PC-3 (cell line): ENCODE measurements at regions not wholly inside any gene's neighbourhood (a gene's known extent, or its start where the extent isn't known, plus 50 kb on each side); places are given as distances from the start of the nearest gene placed in this dataset.

Experiments
- ATAC-seq: fragments of 200-7000 bp; cut with Tn5 transposase; 2 replicates; pipeline ENCODE4 v1.9.1; 2020; ENCODE audit warnings: mild to moderate bottlenecking, moderate library complexity
- BruUV-seq: library from RNA; stranded (reverse); fragments of 400-500 nt; replicated peaks from 2 replicates; lab custom pipeline; 2021; lab: Mats Ljungman, UMichigan
- CTCF ChIA-PET: fragments of 300-600 bp; sonication (Branson Sonifier 250); formaldehyde crosslinking; loops from one replicate; lab custom pipeline; 2022; ENCODE audit warnings: antibody characterized with exemption; lab: Charles Lee
- POLR2A ChIA-PET: fragments of 300-600 bp; sonication (Branson Sonifier 250); formaldehyde crosslinking; loops from one replicate; lab custom pipeline; 2022; ENCODE audit warnings: antibody characterized with exemption; ENCODE audit not compliant: unreplicated experiment; lab: Charles Lee
- DNase-seq: peaks from one replicate; pipeline ENCODE4 v3.0.0-alpha.2; 2015
- H2AFZ ChIP-seq: fragments of 300-600 bp; sonication (generic); 2 replicates; pipeline ENCODE4 v1.6.0; 2016; ENCODE audit warnings: antibody characterized with exemption, low read length
- H3F3A ChIP-seq: fragments of 300-600 bp; sonication (generic); one replicate; pipeline ENCODE4 v1.6.0; 2017; ENCODE audit warnings: antibody characterized with exemption, low read length, control low read depth, mild to moderate bottlenecking; ENCODE audit not compliant: unreplicated experiment
- H3K27ac ChIP-seq: fragments of 300-600 bp; sonication (generic); 2 replicates; pipeline ENCODE4 v1.5.1; 2016; ENCODE audit warnings: mild to moderate bottlenecking, low read length
- H3K27me3 ChIP-seq: fragments of 300-600 bp; sonication (generic); 2 replicates; pipeline ENCODE4 v1.6.1; 2016; ENCODE audit warnings: low read length, mixed read lengths
- H3K36me3 ChIP-seq: fragments of 300-600 bp; sonication (generic); 2 replicates; pipeline ENCODE4 v1.6.1; 2016; ENCODE audit warnings: low read depth, mixed run types, low read length, mixed read lengths
- H3K4me1 ChIP-seq: fragments of 300-600 bp; sonication (generic); 2 replicates; pipeline ENCODE4 v1.5.1; 2016; ENCODE audit warnings: low read length; ENCODE audit not compliant: insufficient read depth
- H3K4me2 ChIP-seq: fragments of 300-600 bp; sonication (generic); 2 replicates; pipeline ENCODE4 v1.6.0; 2016; ENCODE audit warnings: low read length
- H3K4me3 ChIP-seq: fragments of 300-600 bp; sonication (generic); 2 replicates; pipeline ENCODE4 v1.5.1; 2016; ENCODE audit warnings: mild to moderate bottlenecking, low read length, mixed read lengths
- H3K79me2 ChIP-seq: fragments of 300-600 bp; sonication (generic); 2 replicates; pipeline ENCODE4 v1.6.1; 2017; ENCODE audit warnings: low read length, mixed read lengths
- H3K9ac ChIP-seq: fragments of 300-600 bp; sonication (generic); 2 replicates; pipeline ENCODE4 v1.6.0; 2016; ENCODE audit warnings: mild to moderate bottlenecking, low read length
- H3K9me2 ChIP-seq: fragments of 300-600 bp; sonication (generic); replicated peaks from 2 replicates; pipeline ENCODE4 v1.6.1; 2016; ENCODE audit warnings: mixed run types, low read length, mixed read lengths
- H3K9me3 ChIP-seq: fragments of 300-600 bp; sonication (generic); 2 replicates; pipeline ENCODE4 v1.6.1; 2016; ENCODE audit warnings: low read length, mixed read lengths
- H4K20me1 ChIP-seq: fragments of 300-600 bp; sonication (generic); 2 replicates; pipeline ENCODE4 v1.6.1; 2016; ENCODE audit warnings: low read length, mixed read lengths
- EZH2 ChIP-seq: fragments of 300-600 bp; sonication (generic); IDR thresholded peaks from one replicate; pipeline ENCODE4 v1.6.1; 2017; ENCODE audit warnings: antibody characterized with exemption, mild to moderate bottlenecking, low read length; ENCODE audit not compliant: unreplicated experiment
- EZH2phosphoT487 ChIP-seq: fragments of 300-600 bp; sonication (generic); IDR thresholded peaks from 2 replicates; pipeline ENCODE4 v1.6.1; 2018; ENCODE audit warnings: mild to moderate bottlenecking, antibody characterized with exemption, low read length, borderline replicate concordance
- intact Hi-C: fragments of 100-400 bp; cut with micrococcal nuclease; formaldehyde crosslinking; loops from 2 replicates; pipeline ENCODE4 v1.9.0; 2023
- TF ChIP-seq, protein P1 (sequence below): fragments of 300-600 bp; sonication (generic); conservative IDR thresholded peaks from 2 replicates; pipeline ENCODE4 v1.5.1; 2017; ENCODE audit warnings: antibody characterized with exemption, low read depth, mild to moderate bottlenecking, low read length

DNA sequence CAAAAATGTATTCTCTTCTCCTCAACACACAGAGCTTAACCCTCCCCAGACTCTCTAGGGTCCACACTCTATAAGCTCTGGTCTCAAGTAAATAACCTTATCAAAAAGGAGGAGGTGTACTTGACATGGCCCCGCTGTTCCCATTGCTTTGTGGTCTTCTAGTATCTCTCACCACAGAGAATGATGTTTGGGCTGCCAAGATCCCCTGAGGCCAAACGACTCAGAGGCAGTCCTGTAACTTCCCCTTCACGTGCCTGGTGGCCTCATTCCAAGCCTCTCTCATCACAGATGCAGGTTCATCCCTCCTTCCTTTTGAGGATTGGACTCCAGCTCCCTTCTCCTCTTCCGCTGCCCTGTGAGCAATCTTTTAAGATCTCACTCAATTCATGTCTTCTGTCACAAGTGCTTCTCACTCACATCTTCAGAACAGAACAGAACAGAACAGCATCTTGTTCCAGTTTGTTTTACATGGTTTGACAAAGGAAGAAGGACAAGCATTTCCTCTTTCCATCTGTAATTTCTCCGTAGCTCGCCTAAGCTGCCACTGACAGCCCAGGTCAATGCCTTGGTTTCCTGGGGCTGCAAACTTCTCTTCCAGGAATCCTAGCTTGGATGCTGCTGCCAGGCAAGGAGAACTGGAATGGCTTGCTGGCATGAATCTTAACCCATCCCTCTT lies 541.5 kb downstream of the CD83 start:
- H4K20me1 ChIP-seq: no peaks in the 10 kb centered on the region
- no peak overlapping the region for H3K9ac ChIP-seq
- H3K27me3 ChIP-seq: no peaks in the 10 kb centered on the region
- H2AFZ ChIP-seq: no peak overlapping the region
- CTCF ChIA-PET: no interaction called here
- no peak overlapping the region for H3K4me3 ChIP-seq
- POLR2A ChIA-PET: no interaction called here
- TF ChIP-seq EZH2phosphoT487 (no peak), EZH2 (no peak)
- TF ChIP-seq, protein P1, sequence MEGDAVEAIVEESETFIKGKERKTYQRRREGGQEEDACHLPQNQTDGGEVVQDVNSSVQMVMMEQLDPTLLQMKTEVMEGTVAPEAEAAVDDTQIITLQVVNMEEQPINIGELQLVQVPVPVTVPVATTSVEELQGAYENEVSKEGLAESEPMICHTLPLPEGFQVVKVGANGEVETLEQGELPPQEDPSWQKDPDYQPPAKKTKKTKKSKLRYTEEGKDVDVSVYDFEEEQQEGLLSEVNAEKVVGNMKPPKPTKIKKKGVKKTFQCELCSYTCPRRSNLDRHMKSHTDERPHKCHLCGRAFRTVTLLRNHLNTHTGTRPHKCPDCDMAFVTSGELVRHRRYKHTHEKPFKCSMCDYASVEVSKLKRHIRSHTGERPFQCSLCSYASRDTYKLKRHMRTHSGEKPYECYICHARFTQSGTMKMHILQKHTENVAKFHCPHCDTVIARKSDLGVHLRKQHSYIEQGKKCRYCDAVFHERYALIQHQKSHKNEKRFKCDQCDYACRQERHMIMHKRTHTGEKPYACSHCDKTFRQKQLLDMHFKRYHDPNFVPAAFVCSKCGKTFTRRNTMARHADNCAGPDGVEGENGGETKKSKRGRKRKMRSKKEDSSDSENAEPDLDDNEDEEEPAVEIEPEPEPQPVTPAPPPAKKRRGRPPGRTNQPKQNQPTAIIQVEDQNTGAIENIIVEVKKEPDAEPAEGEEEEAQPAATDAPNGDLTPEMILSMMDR: no peak
- H3K36me3 ChIP-seq: no peaks in the 10 kb centered on the region
- no peaks in the 10 kb centered on the region for H3K9me3 ChIP-seq
- peaks cover 16% of the 10 kb centered on the region for H3K4me1 ChIP-seq
- no peak overlapping the region for H3K4me2 ChIP-seq
- no peak for ATAC-seq
- intact Hi-C loops: no loop called here
- no TSS peak for BruUV-seq
- no peaks in the 10 kb centered on the region for H3K79me2 ChIP-seq
- H3K9me2 ChIP-seq: no peaks in the 10 kb centered on the region
- H3K27ac ChIP-seq: no peak overlapping the region
- no peaks in the 10 kb centered on the region for H3F3A ChIP-seq
- DNase-seq: peak; percentile 61

DNA sequence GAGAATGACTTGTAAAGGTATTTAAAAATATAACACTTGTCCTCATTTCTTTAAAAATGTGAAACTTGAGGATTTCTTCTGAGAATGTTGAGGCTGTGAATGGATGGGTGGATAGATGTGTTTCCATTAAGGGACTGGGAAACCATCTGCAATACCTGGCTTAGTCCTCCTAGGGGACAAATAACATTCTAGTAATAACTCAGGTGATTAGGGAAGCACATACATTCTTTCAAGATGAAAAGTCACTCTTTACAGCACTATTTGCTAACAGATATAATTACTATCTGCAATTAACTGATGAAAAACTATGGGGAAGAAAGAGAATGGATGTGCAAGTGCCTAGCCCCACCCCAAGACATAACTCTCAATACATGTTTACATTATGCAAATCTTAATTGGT lies 542.3 kb downstream of the CD83 start:
- no peaks in the 10 kb centered on the region for H3K27me3 ChIP-seq
- CTCF ChIA-PET: no interaction called here
- no peaks in the 10 kb centered on the region for H3K9me2 ChIP-seq
- ATAC-seq (no peak), DNase-seq (no peak)
- intact Hi-C loops: no loop called here
- no peaks in the 10 kb centered on the region for H3K9me3 ChIP-seq
- POLR2A ChIA-PET: no interaction called here
- peaks cover 24% of the 10 kb centered on the region for H3K4me1 ChIP-seq
- no TSS peak for BruUV-seq
- H3K4me2 ChIP-seq: no peak overlapping the region
- H3K27ac ChIP-seq: no peak overlapping the region
- H2AFZ ChIP-seq: no peak overlapping the region
- H3K79me2 ChIP-seq: no peaks in the 10 kb centered on the region
- H3K36me3 ChIP-seq: no peaks in the 10 kb centered on the region
- no peaks in the 10 kb centered on the region for H4K20me1 ChIP-seq
- TF ChIP-seq, protein P1: no peak
- no peak for TF ChIP-seq EZH2
- H3K4me3 ChIP-seq: no peak overlapping the region
- H3K9ac ChIP-seq: no peak overlapping the region
- H3F3A ChIP-seq: no peaks in the 10 kb centered on the region

DNA sequence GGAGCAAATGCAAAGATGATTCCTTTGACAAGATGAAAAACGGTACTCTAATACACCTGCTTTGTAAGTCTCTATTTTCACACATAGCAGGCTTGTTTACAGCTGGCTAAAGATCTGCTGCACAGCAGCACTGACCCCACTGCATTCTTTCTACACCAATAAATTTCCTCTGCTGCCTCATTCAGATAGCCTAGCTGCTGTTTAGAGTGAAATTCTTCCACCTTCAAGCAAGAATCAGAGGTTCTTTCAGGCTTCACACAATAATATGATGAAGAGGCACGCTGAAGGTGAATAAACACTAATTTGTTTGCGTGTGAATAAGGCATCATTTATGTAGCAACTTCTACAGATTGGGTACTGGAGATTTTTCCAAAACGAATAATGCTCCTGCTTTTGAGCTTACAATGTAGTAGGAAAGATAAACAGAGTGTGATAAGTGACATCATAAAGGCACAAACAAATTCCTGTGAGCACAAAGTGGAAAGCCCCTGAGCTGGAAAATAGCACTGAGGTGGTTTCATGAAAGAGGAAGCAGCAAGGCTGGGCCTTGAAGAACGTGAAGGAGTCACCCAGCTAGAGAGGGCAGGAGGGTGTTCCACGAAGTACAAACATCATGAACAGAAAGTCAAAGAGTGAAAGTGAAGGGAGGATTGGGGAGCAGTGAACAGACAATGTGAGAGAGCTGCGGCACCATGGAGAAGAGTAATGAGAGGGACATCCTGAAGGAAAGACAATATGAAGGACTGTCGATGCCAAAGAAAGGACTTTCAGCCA lies 543.4 kb downstream of the CD83 start:
- H3F3A ChIP-seq: no peaks in the 10 kb centered on the region
- H3K27me3 ChIP-seq: no peaks in the 10 kb centered on the region
- H2AFZ ChIP-seq: no peak overlapping the region
- POLR2A ChIA-PET: no interaction called here
- intact Hi-C loops: no loop called here
- CTCF ChIA-PET: no interaction called here
- H3K9ac ChIP-seq: no peak overlapping the region
- no TSS peak for BruUV-seq
- TF ChIP-seq EZH2phosphoT487: no peak
- TF ChIP-seq EZH2: no peak
- TF ChIP-seq, protein P1: no peak
- H3K36me3 ChIP-seq: no peaks in the 10 kb centered on the region
- no peak overlapping the region for H3K27ac ChIP-seq
- no peak for ATAC-seq
- DNase-seq: no peak
- no peaks in the 10 kb centered on the region for H4K20me1 ChIP-seq
- H3K9me2 ChIP-seq: no peaks in the 10 kb centered on the region
- no peak overlapping the region for H3K4me3 ChIP-seq
- no peaks in the 10 kb centered on the region for H3K79me2 ChIP-seq
- peaks cover 36% of the 10 kb centered on the region for H3K4me1 ChIP-seq
- H3K9me3 ChIP-seq: no peaks in the 10 kb centered on the region
- no peak overlapping the region for H3K4me2 ChIP-seq
